Right lobe of liver (tissue), 6 donors: ENCODE measurements at regions not wholly inside any gene's neighbourhood (a gene's known extent, or its start where the extent isn't known, plus 50 kb on each side); places are given as distances from the start of the nearest gene placed in this dataset.

Experiments
- ATAC-seq, 4 donors: fragments of 200-7000 bp; cut with Tn5 transposase; one replicate each; pipeline ENCODE4 v1.9.1; 2020; ENCODE audit warnings: mild to moderate bottlenecking in 4 of 4, moderate library complexity in 4 of 4
- DNase-seq, 3 donors: peaks; one replicate each; pipeline ENCODE4 v3.0.0-alpha.2; 2020
- H3K27ac ChIP-seq, 3 donors: fragments of 200-600 bp; one replicate each; pipeline ENCODE4 v1.8.0; 2022
- H3K27me3 ChIP-seq, 2 donors: fragments of 200-600 bp; one replicate each; pipeline ENCODE4 v1.8.0; 2022
- H3K36me3 ChIP-seq, 4 donors: fragments of 200-600 bp; sonication (generic) in 1 of 4; one replicate each; pipeline versions ENCODE4 v1.5.1 to v1.8.0; 2017 to 2022; ENCODE audit warnings: control low read depth in 1 of 4
- H3K4me1 ChIP-seq, 4 donors: fragments of 200-600 bp; sonication (generic) in 1 of 4; one replicate each; pipeline versions ENCODE4 v1.5.1 to v1.8.0; 2017 to 2022; ENCODE audit warnings: control low read depth in 1 of 4
- H3K4me3 ChIP-seq, 3 donors: fragments of 200-600 bp; one replicate each; pipeline ENCODE4 v1.8.0; 2022
- H3K9me3 ChIP-seq, 4 donors: fragments of 200-600 bp; sonication (generic) in 1 of 4; one replicate each; pipeline versions ENCODE4 v1.5.1 to v1.8.0; 2017 to 2022; ENCODE audit warnings: control low read depth in 1 of 4
- CTCF ChIP-seq, 4 donors: fragments of 200-600 bp in 3 of 4; fragments of 450-650 bp in 1 of 4; IDR thresholded peaks; one replicate each; pipeline versions ENCODE4 v1.5.1 to v1.8.0; 2016 to 2022; ENCODE audit warnings: antibody characterized with exemption in 4 of 4, mild to moderate bottlenecking in 2 of 4
- POLR2A ChIP-seq: fragments of 450-650 bp; IDR thresholded peaks from one replicate; pipeline ENCODE4 v1.6.1; 2017; ENCODE audit warnings: antibody characterized with exemption, mild to moderate bottlenecking
- WGBS: methylation state at CpG from one replicate; pipeline ENCODE4 v1.1.6; 2018; ENCODE audit warnings: low coverage, low lambda C conversion rate; ENCODE audit not compliant: insufficient coverage; ENCODE audit errors: missing lambda C conversion rate; 5-methylcytosine and 5-hydroxymethylcytosine counted together
- intact Hi-C, 2 donors: fragments of 100-400 bp; cut with DNase I; formaldehyde crosslinking; loops; one replicate each; pipeline versions ENCODE4 v1.11.2 to v1.14.1; 2022
- donor health status: DM: no; HTN: yes; CAD: no.
- donor health status: DM: no; HTN: no; CAD: no.
- donor health status: DM: no; HTN: no; CAD: no.
- donor health status: DM: no; HTN: yes; CAD: no.
- donor health status: DM: no; HTN: yes; CAD: no.

GRCh38 chr7:41760293-41760692, 57.4 kb upstream of the INHBA start:
- no peak overlapping the region for H3K4me3 ChIP-seq
- ATAC-seq (no peak), DNase-seq (no peak)
- H3K36me3 ChIP-seq = no peaks in the 10 kb centered on the region
- no peak for TF ChIP-seq POLR2A
- TF ChIP-seq CTCF (IDR thresholded peaks at IDR 0.05) = no peak
- intact Hi-C loops = no loop called here
- H3K9me3 ChIP-seq = no peaks in the 10 kb centered on the region
- H3K27me3 ChIP-seq = no peaks in the 10 kb centered on the region
- 80% methylated on average over 1 of the region's 1 CpG for WGBS
- H3K27ac ChIP-seq = no peak overlapping the region
- H3K4me1 ChIP-seq = no peaks in the 10 kb centered on the region

- Histone ChIP-seq H3K27ac (no peak overlapping the region), H3K27me3 (no peaks in the 10 kb centered on the region), H3K4me1 (no peaks in the 10 kb centered on the region), H3K9me3 (no peaks in the 10 kb centered on the region), H3K36me3 (no peaks in the 10 kb centered on the region), H3K4me3 (no peak overlapping the region)
- intact Hi-C loops = no loop called here
- 59% methylated on average over 3 of the region's 3 CpGs for WGBS
- ATAC-seq = no peak
- TF ChIP-seq CTCF (IDR thresholded peaks at IDR 0.05) = no peak
- TF ChIP-seq POLR2A = no peak
- DNase-seq = no peak
Measured at GRCh38 chr7:41758321-41758720, 55.4 kb upstream of the INHBA start.

GRCh38 chr7:41756650-41757182, 53.8 kb upstream of the INHBA start:
- Histone ChIP-seq H3K9me3 (no peaks in the 10 kb centered on the region), H3K4me3 (no peak overlapping the region), H3K27ac (no peak overlapping the region), H3K36me3 (no peaks in the 10 kb centered on the region), H3K4me1 (no peaks in the 10 kb centered on the region), H3K27me3 (no peaks in the 10 kb centered on the region)
- intact Hi-C loops = no loop called here
- DNase-seq (no peak), ATAC-seq (no peak)
- 38% methylated on average over 3 of the region's 3 CpGs for WGBS
- TF ChIP-seq CTCF (IDR thresholded peaks at IDR 0.05) (no peak), POLR2A (no peak)

- Histone ChIP-seq H3K27ac (no peak overlapping the region), H3K36me3 (no peaks in the 10 kb centered on the region), H3K27me3 (no peaks in the 10 kb centered on the region), H3K9me3 (no peaks in the 10 kb centered on the region), H3K4me1 (no peaks in the 10 kb centered on the region), H3K4me3 (no peak overlapping the region)
- no peak for ATAC-seq
- WGBS = 70% methylated on average over 1 of the region's 1 CpG
- no peak for DNase-seq
- TF ChIP-seq POLR2A (no peak), CTCF (IDR thresholded peaks at IDR 0.05) (no peak)
- intact Hi-C loops = no loop called here
Measured at GRCh38 chr7:41755096-41755495, 52.2 kb upstream of the INHBA start.

- intact Hi-C loops = no loop called here
- DNase-seq = no peak
- no peak for ATAC-seq
- Histone ChIP-seq H3K4me3 (no peak overlapping the region), H3K27me3 (no peaks in the 10 kb centered on the region), H3K4me1 (no peaks in the 10 kb centered on the region), H3K9me3 (no peaks in the 10 kb centered on the region), H3K27ac (no peak overlapping the region), H3K36me3 (no peaks in the 10 kb centered on the region)
- TF ChIP-seq CTCF (IDR thresholded peaks at IDR 0.05) (no peak), POLR2A (no peak)
Measured at GRCh38 chr7:41754046-41754445, 51.2 kb upstream of the INHBA start.
